HFF-Myc (cell line): ENCODE measurements at regions not wholly inside any gene's neighbourhood (a gene's known extent, or its start where the extent isn't known, plus 50 kb on each side); places are given as distances from the start of the nearest gene placed in this dataset.

Experiments used
- DNase-seq: peaks from one replicate; pipeline ENCODE4 v3.0.0-alpha.2; 2011; ENCODE audit warnings: low read depth; ENCODE audit errors: extremely low read depth
- H3K4me3 ChIP-seq: replicated peaks from 2 replicates; pipeline ENCODE4 v1.5.1; 2011; ENCODE audit warnings: low read depth, mild to moderate bottlenecking, control low read depth, low read length
- CTCF ChIP-seq: IDR thresholded peaks from 2 replicates; pipeline ENCODE4 v1.5.1; 2012; ENCODE audit warnings: mild to moderate bottlenecking, low read depth, low read length, control low read depth; ENCODE audit errors: missing control alignments

- DNase-seq = no peak
- TF ChIP-seq CTCF = no peak
- no peak overlapping the region for H3K4me3 ChIP-seq
Observed at GRCh38 chr5:91535499-91535898, 152.4 kb upstream of the ARRDC3 start.

- TF ChIP-seq CTCF = no peak
- no peak for DNase-seq
- H3K4me3 ChIP-seq = no peak overlapping the region
Observed at GRCh38 chr5:91534332-91534731, 151.2 kb upstream of the ARRDC3 start.

GRCh38 chr5:91532779-91533178 is 149.7 kb upstream of the ARRDC3 start:
- TF ChIP-seq CTCF = no peak
- H3K4me3 ChIP-seq = no peak overlapping the region
- DNase-seq = no peak

GRCh38 chr5:91532281-91532680 is 149.2 kb upstream of the ARRDC3 start:
- H3K4me3 ChIP-seq = no peak overlapping the region
- no peak for TF ChIP-seq CTCF
- no peak for DNase-seq

GRCh38 chr5:91528831-91529230 is 145.7 kb upstream of the ARRDC3 start:
- DNase-seq = no peak
- TF ChIP-seq CTCF = no peak

GRCh38 chr5:91521785-91522184 is 138.7 kb upstream of the ARRDC3 start:
- no peak overlapping the region for H3K4me3 ChIP-seq
- TF ChIP-seq CTCF = no peak
- no peak for DNase-seq

More at GRCh38 chr5:91528831-91529230, 145.7 kb upstream of the ARRDC3 start:
- no peak overlapping the region for H3K4me3 ChIP-seq

- no peak for TF ChIP-seq CTCF
- H3K4me3 ChIP-seq = no peak overlapping the region
- no peak for DNase-seq
Observed at GRCh38 chr5:91521334-91521733, 138.2 kb upstream of the ARRDC3 start.
